Mesendoderm (in vitro differentiated cells): ENCODE measurements at regions not wholly inside any gene's neighbourhood (a gene's known extent, or its start where the extent isn't known, plus 50 kb on each side); places are given as distances from the start of the nearest gene placed in this dataset.
"Not testable (repeated sequence)": the region's sequence is repeated elsewhere in the genome, so short reads cannot be mapped to it uniquely, and the experiment has no call there.

ENCODE experiments used
- DNase-seq: peaks from one replicate; pipeline ENCODE4 v3.0.0; 2013
- H2AK5ac ChIP-seq: 2 replicates; pipeline ENCODE4 v1.6.1; 2013; ENCODE audit warnings: low read length, inconsistent platforms
- H2BK120ac ChIP-seq: 2 replicates; pipeline ENCODE4 v1.6.1; 2013; ENCODE audit warnings: low read depth, mild to moderate bottlenecking, low read length, moderate library complexity, mixed read lengths
- H2BK15ac ChIP-seq: replicated peaks from 2 replicates; pipeline ENCODE4 v1.6.1; 2013; ENCODE audit warnings: low read depth, mild to moderate bottlenecking, moderate library complexity
- H2BK5ac ChIP-seq: 2 replicates; pipeline ENCODE4 v1.6.1; 2013; ENCODE audit warnings: low read length, inconsistent platforms
- H3K18ac ChIP-seq: 2 replicates; pipeline ENCODE4 v1.6.1; 2013; ENCODE audit warnings: mild to moderate bottlenecking, low read length, mixed read lengths
- H3K23ac ChIP-seq: one replicate; pipeline ENCODE4 v1.6.1; 2013; ENCODE audit warnings: low read length
- H3K27ac ChIP-seq: 2 replicates; pipeline ENCODE4 v1.5.1; 2013; ENCODE audit warnings: low read depth, mild to moderate bottlenecking, inconsistent platforms, low read length, moderate library complexity
- H3K27me3 ChIP-seq: 2 replicates; pipeline ENCODE4 v1.6.1; 2013; ENCODE audit warnings: low read length, control low read depth, mild to moderate bottlenecking, inconsistent platforms; ENCODE audit not compliant: insufficient read depth, poor library complexity
- H3K36me3 ChIP-seq: 2 replicates; pipeline ENCODE4 v1.6.1; 2013; ENCODE audit warnings: low read length, inconsistent platforms; ENCODE audit not compliant: control insufficient read depth, insufficient read depth
- H3K4ac ChIP-seq: one replicate; pipeline ENCODE4 v1.6.1; 2013; ENCODE audit warnings: low read depth, mild to moderate bottlenecking, low read length, moderate library complexity
- H3K4me1 ChIP-seq: 2 replicates; pipeline ENCODE4 v1.6.1; 2013; ENCODE audit warnings: low read depth, low read length, inconsistent platforms; ENCODE audit not compliant: control insufficient read depth
- H3K4me2 ChIP-seq: 2 replicates; pipeline ENCODE4 v1.6.1; 2013; ENCODE audit warnings: low read length
- H3K4me3 ChIP-seq: 2 replicates; pipeline ENCODE4 v1.5.1; 2013; ENCODE audit warnings: mild to moderate bottlenecking, low read length
- H3K56ac ChIP-seq: one replicate; pipeline ENCODE4 v1.6.1; 2013; ENCODE audit warnings: low read length
- H3K79me1 ChIP-seq: 2 replicates; pipeline ENCODE4 v1.6.1; 2013; ENCODE audit warnings: low read length, inconsistent platforms
- H3K79me2 ChIP-seq: 2 replicates; pipeline ENCODE4 v1.6.1; 2013; ENCODE audit warnings: mild to moderate bottlenecking, low read length; ENCODE audit not compliant: control insufficient read depth, insufficient read depth
- H3K9ac ChIP-seq: 2 replicates; pipeline ENCODE4 v1.6.1; 2013; ENCODE audit warnings: low read length, inconsistent platforms
- H4K5ac ChIP-seq: one replicate; pipeline ENCODE4 v1.6.1; 2013; ENCODE audit warnings: low read length
- H4K8ac ChIP-seq: one replicate; pipeline ENCODE4 v1.6.1; 2013; ENCODE audit warnings: low read depth, mild to moderate bottlenecking, control low read depth, low read length, moderate library complexity
- WGBS: extraction: QIAGEN DNeasy Blood & Tissue Kit; methylation state at CpG from one replicate; pipeline ENCODE4 v1.1.7; 2013; ENCODE audit warnings: low lambda C conversion rate, missing lambda C conversion rate; ENCODE audit not compliant: insufficient coverage; ENCODE audit errors: extremely low coverage; 5-methylcytosine and 5-hydroxymethylcytosine counted together

DNA sequence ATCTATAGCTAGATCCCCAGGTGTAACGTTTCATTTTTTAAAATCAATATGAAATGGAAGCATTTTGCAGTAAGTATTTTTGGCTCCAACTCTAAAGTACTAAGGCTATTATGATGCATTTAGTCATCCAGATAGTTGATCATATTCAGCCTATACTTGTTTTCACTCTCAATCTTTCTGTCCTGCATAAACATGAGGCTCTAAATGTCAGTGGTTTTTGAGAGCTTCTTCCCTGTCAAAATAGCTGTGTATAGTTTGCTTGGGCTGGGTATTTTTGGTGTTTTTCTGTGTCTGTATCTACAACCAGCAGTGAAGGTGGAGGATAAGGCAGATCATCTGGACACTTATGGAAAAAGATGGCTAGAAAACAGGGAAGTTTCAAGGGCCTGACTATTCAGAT is 128.0 kb downstream of the LRRN1 start:
- H2BK120ac ChIP-seq: no peak overlapping the region
- no peaks in the 10 kb centered on the region for H3K27me3 ChIP-seq
- no peak overlapping the region for H3K4me3 ChIP-seq
- H3K79me2 ChIP-seq: no peaks in the 10 kb centered on the region
- WGBS: no CpG with 5 or more reads among the region's 1 CpG
- DNase-seq: no peak
- no peak overlapping the region for H3K23ac ChIP-seq
- no peak overlapping the region for H3K9ac ChIP-seq
- H2BK5ac ChIP-seq: no peak overlapping the region
- H3K27ac ChIP-seq: no peak overlapping the region
- no peak overlapping the region for H4K5ac ChIP-seq
- no peak overlapping the region for H4K8ac ChIP-seq
- H3K36me3 ChIP-seq: no peaks in the 10 kb centered on the region
- H2BK15ac ChIP-seq: no peak overlapping the region
- H2AK5ac ChIP-seq: no peak overlapping the region
- H3K18ac ChIP-seq: no peak overlapping the region
- H3K56ac ChIP-seq: no peak overlapping the region
- no peak overlapping the region for H3K4me2 ChIP-seq
- no peaks in the 10 kb centered on the region for H3K79me1 ChIP-seq
- no peak overlapping the region for H3K4ac ChIP-seq
- H3K4me1 ChIP-seq: no peaks in the 10 kb centered on the region

- H3K4me3 ChIP-seq: no peak overlapping the region
- no peak overlapping the region for H3K4me2 ChIP-seq
- no peak overlapping the region for H2AK5ac ChIP-seq
- no peak overlapping the region for H2BK120ac ChIP-seq
- H3K18ac ChIP-seq: no peak overlapping the region
- H4K5ac ChIP-seq: no peak overlapping the region
- H3K9ac ChIP-seq: no peak overlapping the region
- no peak overlapping the region for H3K56ac ChIP-seq
- no peaks in the 10 kb centered on the region for H3K79me1 ChIP-seq
- H3K27ac ChIP-seq: no peak overlapping the region
- no peak overlapping the region for H3K4ac ChIP-seq
- H2BK5ac ChIP-seq: no peak overlapping the region
- H3K23ac ChIP-seq: no peak overlapping the region
- H3K36me3 ChIP-seq: no peaks in the 10 kb centered on the region
- H3K4me1 ChIP-seq: no peaks in the 10 kb centered on the region
- no CpG with 5 or more reads among the region's 1 CpG for WGBS
- no peaks in the 10 kb centered on the region for H3K79me2 ChIP-seq
- no peak overlapping the region for H4K8ac ChIP-seq
- no peak for DNase-seq
- H3K27me3 ChIP-seq: no peaks in the 10 kb centered on the region
- no peak overlapping the region for H2BK15ac ChIP-seq
Observed at GRCh38 chr3:3927965-3928364, 128.7 kb downstream of the LRRN1 start.

- H3K56ac ChIP-seq, H4K5ac ChIP-seq, H3K9ac ChIP-seq, H3K27ac ChIP-seq, H3K4me1 ChIP-seq, H3K79me1 ChIP-seq, DNase-seq, H3K27me3 ChIP-seq, H3K4me2 ChIP-seq, H3K4me3 ChIP-seq, H2AK5ac ChIP-seq, H3K23ac ChIP-seq, H2BK15ac ChIP-seq, H2BK120ac ChIP-seq, H2BK5ac ChIP-seq, H3K36me3 ChIP-seq, H3K79me2 ChIP-seq, H3K4ac ChIP-seq, H4K8ac ChIP-seq, H3K18ac ChIP-seq: not testable (repeated sequence)
- no CpG with 5 or more reads among the region's 8 CpGs for WGBS
Observed at GRCh38 chr3:3941380-3941779, 142.1 kb downstream of the LRRN1 start.

DNA sequence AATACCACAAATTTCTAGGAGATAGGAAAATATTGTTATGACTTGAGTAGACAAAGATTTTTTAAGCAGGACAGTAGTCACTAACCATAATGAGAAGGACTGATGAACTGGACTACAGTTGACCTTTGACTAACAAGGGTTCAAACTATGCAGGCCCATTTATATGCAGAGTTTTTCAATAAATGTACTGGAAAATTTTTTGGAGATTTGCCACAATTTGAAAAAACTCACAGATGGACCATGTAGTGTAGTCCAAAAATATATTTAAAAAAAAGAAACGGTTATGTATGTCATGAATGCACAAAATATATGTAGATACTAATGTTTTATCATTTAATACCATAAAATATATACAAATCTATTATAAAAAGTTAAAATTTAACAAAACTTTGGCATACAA is 151.8 kb downstream of the LRRN1 start:
- Histone ChIP-seq H3K27ac (no peak overlapping the region), H3K79me2 (no peaks in the 10 kb centered on the region), H3K18ac (no peak overlapping the region), H3K4ac (no peak overlapping the region), H2BK120ac (no peak overlapping the region), H3K4me1 (no peaks in the 10 kb centered on the region), H2AK5ac (no peak overlapping the region), H3K23ac (no peak overlapping the region), H4K5ac (no peak overlapping the region), H3K4me3 (no peak overlapping the region), H3K9ac (no peak overlapping the region), H3K79me1 (no peaks in the 10 kb centered on the region), H3K56ac (no peak overlapping the region), H3K27me3 (no peaks in the 10 kb centered on the region), H2BK15ac (no peak overlapping the region), H2BK5ac (no peak overlapping the region), H3K36me3 (no peaks in the 10 kb centered on the region), H3K4me2 (no peak overlapping the region), H4K8ac (no peak overlapping the region)
- no CpG with 5 or more reads among the region's 1 CpG for WGBS
- DNase-seq: no peak

- Histone ChIP-seq H3K23ac (no peak overlapping the region), H3K36me3 (no peaks in the 10 kb centered on the region), H3K79me2 (no peaks in the 10 kb centered on the region), H3K27me3 (no peaks in the 10 kb centered on the region), H2BK15ac (no peak overlapping the region), H2BK5ac (no peak overlapping the region), H3K9ac (no peak overlapping the region), H3K4me2 (no peak overlapping the region), H3K79me1 (no peaks in the 10 kb centered on the region), H4K8ac (no peak overlapping the region), H3K4me3 (no peak overlapping the region), H3K4me1 (no peaks in the 10 kb centered on the region), H3K27ac (no peak overlapping the region), H3K56ac (no peak overlapping the region), H2BK120ac (no peak overlapping the region), H4K5ac (no peak overlapping the region), H3K18ac (no peak overlapping the region), H3K4ac (no peak overlapping the region), H2AK5ac (no peak overlapping the region)
- WGBS: no CpG with 5 or more reads among the region's 7 CpGs
- DNase-seq: no peak
Observed at GRCh38 chr3:3951501-3951900, 152.3 kb downstream of the LRRN1 start.

DNA sequence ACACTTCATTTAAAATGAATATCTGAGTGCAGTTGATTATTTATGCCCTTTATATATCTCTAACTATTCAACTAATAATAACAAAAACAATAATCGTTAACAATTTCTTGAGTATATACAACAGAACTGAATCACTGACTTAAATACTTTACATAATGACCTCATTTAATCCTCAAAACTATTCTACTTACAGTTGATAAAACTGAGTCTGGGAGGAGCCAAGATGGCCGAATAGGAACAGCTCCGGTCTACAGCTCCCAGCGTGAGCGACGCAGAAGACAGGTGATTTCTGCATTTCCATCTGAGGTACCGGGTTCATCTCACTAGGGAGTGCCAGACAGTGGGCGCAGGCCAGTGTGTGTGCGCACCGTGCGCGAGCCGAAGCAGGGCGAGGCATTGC is 163.6 kb downstream of the LRRN1 start:
- not testable (repeated sequence) for H2BK120ac ChIP-seq, H3K23ac ChIP-seq, H3K4ac ChIP-seq, H3K56ac ChIP-seq, H3K79me2 ChIP-seq, H3K18ac ChIP-seq, H2BK5ac ChIP-seq, DNase-seq, H2BK15ac ChIP-seq, H3K36me3 ChIP-seq, H4K5ac ChIP-seq, H3K27me3 ChIP-seq, H3K79me1 ChIP-seq, H3K4me1 ChIP-seq, H3K4me2 ChIP-seq, H3K27ac ChIP-seq, H4K8ac ChIP-seq, H3K9ac ChIP-seq, H2AK5ac ChIP-seq, H3K4me3 ChIP-seq
- WGBS: 100% methylated on average over 1 of the region's 14 CpGs
